ENCODE measurements at regions not wholly inside any gene's neighbourhood (a gene's known extent, or its start where the extent isn't known, plus 50 kb on each side); places are given as distances from the start of the nearest gene placed in this dataset.

- TF ChIP-seq ZBTB10 (CRISPR knock-in tag; IDR thresholded peaks at IDR 0.05; ENCODE audit: borderline replicate concordance) = no peak
- no peak; the same call in 1 of the 2 replicates for TF ChIP-seq ZNF160 (CRISPR knock-in tag; IDR thresholded peaks at IDR 0.05)
- no peak for TF ChIP-seq HNF1B (CRISPR knock-in tag; IDR thresholded peaks at IDR 0.05)
- TF ChIP-seq ZFY (CRISPR knock-in tag; IDR thresholded peaks at IDR 0.05) = no peak
- no peak for TF ChIP-seq ZXDC (CRISPR knock-in tag; IDR thresholded peaks at IDR 0.05)
- TF ChIP-seq RORA (CRISPR knock-in tag; IDR thresholded peaks at IDR 0.05) = no peak
- no peak for TF ChIP-seq ZNF354B (CRISPR knock-in tag; IDR thresholded peaks at IDR 0.05)
- TF ChIP-seq NKX3-1 (CRISPR knock-in tag; IDR thresholded peaks at IDR 0.05) = no peak
- TF ChIP-seq FOXO1 (CRISPR knock-in tag; IDR thresholded peaks at IDR 0.05) = peak; percentile 93
- TF ChIP-seq ZNF180 (CRISPR knock-in tag; IDR thresholded peaks at IDR 0.05; ENCODE audit: borderline replicate concordance, low read depth) = no peak
- no peak for TF ChIP-seq UBTF (CRISPR knock-in tag; IDR thresholded peaks at IDR 0.05)
- TF ChIP-seq RCOR2 (CRISPR knock-in tag; IDR thresholded peaks at IDR 0.05) = peak; percentile 88; the same call in 1 of the 2 replicates
- TF ChIP-seq ADNP (CRISPR knock-in tag; IDR thresholded peaks at IDR 0.05) = no peak
- TF ChIP-seq PTBP1 (IDR thresholded peaks at IDR 0.05; ENCODE audit: low read depth, low read length, poor library complexity, severe bottlenecking) = no peak
- no peak for TF ChIP-seq NAIF1 (CRISPR knock-in tag; IDR thresholded peaks at IDR 0.05; ENCODE audit: borderline replicate concordance)
- no peak for TF ChIP-seq ZNF350 (CRISPR knock-in tag; IDR thresholded peaks at IDR 0.05; ENCODE audit: borderline replicate concordance, low read depth)
- TF ChIP-seq NFE2L2 (IDR thresholded peaks at IDR 0.05; ENCODE audit: low read length) = no peak
- TF ChIP-seq STAT5B (CRISPR knock-in tag; IDR thresholded peaks at IDR 0.05) = no peak
- TF ChIP-seq ARID2 (CRISPR knock-in tag; IDR thresholded peaks at IDR 0.05; ENCODE audit: borderline replicate concordance) = no peak
- no peak for TF ChIP-seq ZNF121 (CRISPR knock-in tag; IDR thresholded peaks at IDR 0.05)
- TF ChIP-seq MZF1 (CRISPR knock-in tag; IDR thresholded peaks at IDR 0.05; ENCODE audit: borderline replicate concordance) = no peak
Observed at GRCh38 chr2:78260861-78261260, 738.7 kb upstream of the LRRTM4 start (continued).

Measured in HepG2 (cell line).